Stimulated activated naive CD8-positive, alpha-beta T cell treated with anti-CD3 and anti-CD28 coated beads, Interleukin-15, amount 100 ng/mL, for 72 hours (primary cell): ENCODE measurements at regions not wholly inside any gene's neighbourhood (a gene's known extent, or its start where the extent isn't known, plus 50 kb on each side); places are given as distances from the start of the nearest gene placed in this dataset.

Experiments
- ATAC-seq: fragments of 150-1000 bp; cut with Tn5 transposase; 2 replicates; pipeline ENCODE4 v1.10.0; 2021; ENCODE audit warnings: mild to moderate bottlenecking, moderate library complexity
- DNase-seq, 2 donors: peaks; one replicate each; pipeline ENCODE4 v3.0.0; 2021 to 2022
- H3K27ac Mint-ChIP-seq, 2 donors: one replicate each; pipeline ENCODE4 v1.8.0; 2022; ENCODE audit warnings: mild to moderate bottlenecking in 2 of 2, mixed read lengths in 2 of 2, moderate library complexity in 2 of 2
- H3K27me3 Mint-ChIP-seq: one replicate; pipeline ENCODE4 v1.8.0; 2022; ENCODE audit warnings: mixed read lengths
- H3K4me1 Mint-ChIP-seq: one replicate; pipeline ENCODE4 v1.8.0; 2022; ENCODE audit warnings: mild to moderate bottlenecking, mixed read lengths
- H3K4me3 Mint-ChIP-seq, 2 donors: one replicate each; pipeline ENCODE4 v1.8.0; 2022; ENCODE audit warnings: mild to moderate bottlenecking in 2 of 2, mixed read lengths in 2 of 2, moderate library complexity in 1 of 2
- H3K9me3 Mint-ChIP-seq, 2 donors: one replicate each; pipeline ENCODE4 v1.8.0; 2022; ENCODE audit warnings: mixed read lengths in 2 of 2

GRCh38 chr2:183375821-183376220 is 251.6 kb downstream of the NUP35 start:
- H3K9me3 Mint-ChIP-seq, result no peaks in the 10 kb centered on the region
- no peak overlapping the region for H3K4me3 Mint-ChIP-seq
- H3K4me1 Mint-ChIP-seq, result no peaks in the 10 kb centered on the region
- H3K27me3 Mint-ChIP-seq, result no peaks in the 10 kb centered on the region
- no peak overlapping the region for H3K27ac Mint-ChIP-seq
- no peak for DNase-seq
- no peak for ATAC-seq

DNA sequence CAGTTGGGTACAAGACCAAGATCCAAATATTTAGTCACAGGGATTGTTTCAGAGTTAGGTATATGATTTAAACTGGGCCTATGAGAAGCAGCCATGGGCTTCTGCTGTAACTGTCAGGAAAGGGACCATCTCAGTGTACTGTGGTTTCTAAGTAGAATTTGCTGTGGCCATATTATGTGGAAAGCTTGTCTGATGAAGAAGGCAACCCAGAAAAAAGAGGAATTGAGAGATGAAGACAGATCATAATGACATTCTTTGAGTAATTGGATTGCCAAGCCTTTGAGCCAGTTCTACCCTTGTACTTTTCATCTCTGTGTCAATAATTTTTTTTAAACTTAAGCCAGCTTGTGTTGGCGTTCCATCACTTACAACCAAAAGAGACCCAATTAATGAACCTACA is 259.6 kb downstream of the NUP35 start:
- H3K4me1 Mint-ChIP-seq, result no peaks in the 10 kb centered on the region
- H3K9me3 Mint-ChIP-seq, result peaks cover 17 to 24% of the 10 kb centered on the region in 2 donors
- H3K4me3 Mint-ChIP-seq, result no peak overlapping the region
- no peak overlapping the region for H3K27ac Mint-ChIP-seq
- no peak for DNase-seq
- no peaks in the 10 kb centered on the region for H3K27me3 Mint-ChIP-seq
- ATAC-seq, result no peak

DNA sequence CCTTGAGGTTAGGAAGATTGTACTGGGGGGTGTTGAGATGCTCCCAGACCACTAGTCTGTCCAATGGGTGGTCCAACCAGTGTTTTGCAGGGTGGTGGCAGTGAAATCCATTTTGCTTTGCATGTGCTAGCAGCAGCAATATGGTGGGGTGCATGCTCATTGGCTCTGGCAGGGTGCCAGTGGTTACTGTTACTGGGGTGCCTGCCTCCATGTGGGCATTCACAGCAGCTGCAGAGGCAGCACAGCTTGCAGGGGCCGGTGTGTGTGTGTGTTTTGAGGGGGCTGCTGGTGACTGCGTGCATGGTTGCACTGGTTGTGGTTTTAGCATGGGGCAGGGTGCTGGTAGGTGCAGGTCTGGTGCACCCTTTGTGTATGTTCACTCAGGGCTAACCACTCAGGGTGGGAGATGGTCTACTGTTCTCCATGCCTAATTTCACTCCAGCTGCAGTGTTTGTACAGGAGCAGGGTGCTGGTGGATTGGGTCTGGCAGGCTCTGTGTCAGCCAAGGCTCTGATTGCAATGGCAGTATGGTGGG is 265.4 kb downstream of the NUP35 start:
- Mint-ChIP-seq H3K27me3 (no peaks in the 10 kb centered on the region), H3K4me1 (no peaks in the 10 kb centered on the region), H3K4me3 (no peak overlapping the region), H3K27ac (no peak overlapping the region), H3K9me3 (peaks cover 38 to 44% of the 10 kb centered on the region in 2 donors)
- DNase-seq (no peak), ATAC-seq (peak; percentile 9)

DNA sequence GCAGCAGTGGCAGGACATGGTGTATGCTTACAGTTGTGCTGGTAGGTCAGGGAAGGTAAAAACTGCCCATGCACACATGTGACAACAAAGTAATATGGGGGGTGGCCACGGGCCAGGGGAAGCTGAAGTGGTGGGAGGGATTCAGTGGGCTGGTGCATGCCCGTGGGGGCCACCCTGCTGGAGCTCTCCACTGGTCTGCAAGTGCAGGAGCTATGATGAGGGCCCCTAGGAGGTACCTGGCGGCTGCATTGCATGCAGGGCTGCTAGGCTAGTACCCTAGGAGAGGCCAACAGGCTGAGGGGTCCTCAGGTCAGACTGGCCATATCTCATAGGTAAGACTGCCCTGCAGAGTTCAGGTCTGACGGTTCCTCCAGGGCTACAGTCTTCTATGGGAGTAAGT is 265.9 kb downstream of the NUP35 start:
- Mint-ChIP-seq H3K4me1 (no peaks in the 10 kb centered on the region), H3K27ac (no peak overlapping the region), H3K4me3 (no peak overlapping the region), H3K27me3 (no peaks in the 10 kb centered on the region), H3K9me3 (peaks cover 42 to 49% of the 10 kb centered on the region in 2 donors)
- DNase-seq (no peak), ATAC-seq (peak; percentile 20)

DNA sequence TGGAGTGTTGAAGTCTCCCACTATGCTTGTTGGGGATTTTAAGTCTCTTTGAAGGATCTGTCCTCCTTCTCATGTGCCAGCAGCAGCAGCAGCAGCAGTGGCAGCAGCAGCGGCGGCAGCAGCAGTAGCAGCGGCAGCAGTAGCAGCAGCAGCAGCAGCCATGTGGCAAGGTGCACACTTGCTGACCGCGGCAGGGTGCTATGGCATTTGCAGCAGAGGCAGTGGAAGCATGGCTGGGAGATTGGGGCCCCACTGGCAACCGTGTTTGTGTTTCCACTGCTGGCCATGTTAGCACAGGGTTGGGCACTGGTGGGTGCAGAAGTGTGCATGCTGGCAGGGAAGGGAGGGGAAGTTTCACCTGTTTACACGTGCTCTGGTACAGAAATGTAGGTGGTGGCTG is 280.1 kb downstream of the NUP35 start:
- H3K4me3 Mint-ChIP-seq, result no peak overlapping the region
- no peak overlapping the region for H3K27ac Mint-ChIP-seq

GRCh38 chr2:183408562-183408961 is 284.3 kb downstream of the NUP35 start:
- DNase-seq (no peak), ATAC-seq (no peak)
- H3K4me1 Mint-ChIP-seq, result no peaks in the 10 kb centered on the region
- peaks cover 27 to 30% of the 10 kb centered on the region in 2 donors for H3K9me3 Mint-ChIP-seq
- no peaks in the 10 kb centered on the region for H3K27me3 Mint-ChIP-seq
- no peak overlapping the region for H3K27ac Mint-ChIP-seq
- no peak overlapping the region for H3K4me3 Mint-ChIP-seq

More for the DNA sequence above, 280.1 kb downstream of the NUP35 start:
- Mint-ChIP-seq H3K27me3 (no peaks in the 10 kb centered on the region), H3K9me3 (peaks cover 19 to 26% of the 10 kb centered on the region in 2 donors), H3K4me1 (no peaks in the 10 kb centered on the region)
- DNase-seq (no peak), ATAC-seq (no peak)

DNA sequence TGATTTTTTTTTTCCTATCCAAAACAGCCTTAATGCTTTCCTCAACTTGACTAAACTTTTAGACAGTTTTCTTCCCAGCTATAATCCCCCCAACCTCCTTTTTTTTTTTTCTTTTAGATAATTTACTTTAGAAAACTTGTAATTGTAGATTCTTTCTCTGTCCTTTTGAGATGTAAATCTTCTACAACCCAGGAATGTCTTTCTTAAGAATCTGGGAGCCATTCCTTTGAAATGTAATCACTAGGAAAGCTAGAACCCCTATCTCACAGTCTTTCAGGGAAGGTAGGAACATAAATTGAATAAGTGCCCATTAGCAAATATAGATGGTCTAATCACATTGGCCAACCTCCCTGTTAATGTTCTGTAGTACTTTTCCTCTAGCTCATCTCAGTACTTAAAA is 285.4 kb downstream of the NUP35 start:
- Mint-ChIP-seq H3K27me3 (no peaks in the 10 kb centered on the region), H3K9me3 (peaks cover 16 to 19% of the 10 kb centered on the region in 2 donors), H3K4me1 (no peaks in the 10 kb centered on the region), H3K4me3 (no peak overlapping the region), H3K27ac (no peak overlapping the region)
- DNase-seq, result no peak
- no peak for ATAC-seq

- no peak for ATAC-seq
- Mint-ChIP-seq H3K27ac (peak overlapping the region in 1 of 2 donors; percentile 13), H3K4me3 (no peak overlapping the region), H3K27me3 (no peaks in the 10 kb centered on the region), H3K4me1 (no peaks in the 10 kb centered on the region), H3K9me3 (peaks cover 12 to 15% of the 10 kb centered on the region in 2 donors)
- no peak for DNase-seq
Measured at GRCh38 chr2:183416753-183417152, 292.5 kb downstream of the NUP35 start.

GRCh38 chr2:183426825-183427224 is 302.6 kb downstream of the NUP35 start:
- Mint-ChIP-seq H3K9me3 (peaks cover 27 to 36% of the 10 kb centered on the region in 2 donors), H3K27me3 (no peaks in the 10 kb centered on the region), H3K4me1 (no peaks in the 10 kb centered on the region), H3K27ac (no peak overlapping the region), H3K4me3 (no peak overlapping the region)
- ATAC-seq (no peak), DNase-seq (no peak)

DNA sequence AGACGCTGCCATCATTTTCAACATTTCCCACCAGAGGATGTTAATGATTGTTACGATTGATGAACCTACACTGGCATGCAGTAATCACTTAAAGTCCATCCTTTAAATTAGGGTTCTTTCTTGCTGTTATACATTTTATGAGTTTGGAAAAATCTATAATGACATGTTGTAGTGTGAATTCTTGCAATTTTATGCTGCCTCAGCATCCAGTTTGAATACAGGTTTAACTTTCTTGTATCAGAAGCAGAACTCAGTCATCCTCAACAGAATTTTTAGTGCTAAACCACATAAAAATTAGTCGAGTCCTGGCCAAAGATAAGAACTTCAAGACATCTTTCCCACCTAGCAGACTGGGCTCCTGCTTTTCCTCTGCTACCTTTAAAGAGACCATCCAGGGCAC is 303.3 kb downstream of the NUP35 start:
- DNase-seq (no peak), ATAC-seq (no peak)
- H3K9me3 Mint-ChIP-seq, result peaks cover 21 to 36% of the 10 kb centered on the region in 2 donors
- no peaks in the 10 kb centered on the region for H3K27me3 Mint-ChIP-seq
- no peak overlapping the region for H3K4me3 Mint-ChIP-seq
- H3K27ac Mint-ChIP-seq, result no peak overlapping the region
- no peaks in the 10 kb centered on the region for H3K4me1 Mint-ChIP-seq

- Mint-ChIP-seq H3K27me3 (no peaks in the 10 kb centered on the region), H3K4me1 (no peaks in the 10 kb centered on the region), H3K4me3 (no peak overlapping the region), H3K9me3 (peaks cover 13 to 30% of the 10 kb centered on the region in 2 donors), H3K27ac (no peak overlapping the region)
- no peak for ATAC-seq
- no peak for DNase-seq
Measured at GRCh38 chr2:183428881-183429280, 304.6 kb downstream of the NUP35 start.

DNA sequence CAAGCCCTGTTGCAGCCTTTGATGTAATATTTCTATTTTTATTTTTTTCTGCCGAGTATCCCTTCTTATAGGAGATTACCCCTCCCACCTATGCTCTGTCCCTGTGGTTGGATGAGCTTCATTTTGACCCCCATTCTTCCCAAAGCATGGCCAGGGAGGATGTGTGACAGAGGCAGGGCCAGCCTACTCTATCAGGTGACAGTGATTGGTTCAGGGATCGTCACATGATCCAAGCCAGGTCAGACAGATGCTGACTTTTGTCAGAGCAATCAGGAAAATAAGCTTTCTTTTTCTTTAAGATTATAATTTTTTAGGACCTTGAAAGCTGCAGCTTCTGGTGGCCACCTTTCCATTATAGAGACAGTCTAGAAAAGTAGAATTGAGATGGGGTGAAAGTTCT is 314.3 kb downstream of the NUP35 start:
- H3K27ac Mint-ChIP-seq, result no peak overlapping the region
- DNase-seq (no peak), ATAC-seq (no peak)
- no peaks in the 10 kb centered on the region for H3K4me1 Mint-ChIP-seq
- no peaks in the 10 kb centered on the region for H3K27me3 Mint-ChIP-seq
- H3K9me3 Mint-ChIP-seq, result peaks cover 6 to 12% of the 10 kb centered on the region in 2 donors
- no peak overlapping the region for H3K4me3 Mint-ChIP-seq

- Mint-ChIP-seq H3K9me3 (peaks cover 10 to 17% of the 10 kb centered on the region in 2 donors), H3K4me1 (no peaks in the 10 kb centered on the region), H3K27ac (no peak overlapping the region), H3K27me3 (no peaks in the 10 kb centered on the region), H3K4me3 (no peak overlapping the region)
- DNase-seq (no peak), ATAC-seq (no peak)
Measured at GRCh38 chr2:183455056-183455455, 330.8 kb downstream of the NUP35 start.

- Mint-ChIP-seq H3K4me1 (no peaks in the 10 kb centered on the region), H3K9me3 (peaks cover 10% of the 10 kb centered on the region in 2 donors), H3K4me3 (no peak overlapping the region), H3K27ac (no peak overlapping the region), H3K27me3 (no peaks in the 10 kb centered on the region)
- no peak for DNase-seq
- no peak for ATAC-seq
Measured at GRCh38 chr2:183456177-183456576, 331.9 kb downstream of the NUP35 start.

- Mint-ChIP-seq H3K27me3 (no peaks in the 10 kb centered on the region), H3K27ac (no peak overlapping the region), H3K4me1 (no peaks in the 10 kb centered on the region), H3K4me3 (no peak overlapping the region), H3K9me3 (peaks cover 5 to 13% of the 10 kb centered on the region in 2 donors)
- ATAC-seq, result no peak
- DNase-seq, result no peak
Measured at GRCh38 chr2:183458460-183458859, 334.2 kb downstream of the NUP35 start.

GRCh38 chr2:183459466-183459865 is 335.2 kb downstream of the NUP35 start:
- no peak overlapping the region for H3K4me3 Mint-ChIP-seq
- no peaks in the 10 kb centered on the region for H3K4me1 Mint-ChIP-seq
- H3K27me3 Mint-ChIP-seq, result no peaks in the 10 kb centered on the region
- no peak for ATAC-seq
- no peak for DNase-seq
- H3K9me3 Mint-ChIP-seq, result peaks cover 5 to 13% of the 10 kb centered on the region in 2 donors
- no peak overlapping the region for H3K27ac Mint-ChIP-seq

DNA sequence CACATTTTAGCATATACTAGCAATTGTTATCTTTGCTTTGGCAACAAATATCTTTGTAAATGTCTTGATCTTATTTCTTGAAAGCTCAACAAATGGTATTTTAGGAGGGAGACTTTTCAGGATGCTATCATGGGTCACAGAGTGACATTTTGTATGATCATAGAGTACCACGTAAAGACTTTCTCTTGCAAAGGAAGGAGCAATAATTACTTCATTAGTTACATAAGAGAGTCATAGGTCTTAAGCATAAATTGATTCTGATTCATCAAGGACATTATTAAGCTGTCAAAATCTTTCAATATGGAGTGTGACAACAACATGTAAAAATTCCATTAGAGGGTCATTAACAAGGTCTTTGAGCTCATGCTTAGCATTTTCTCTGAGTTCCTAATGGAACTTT is 339.6 kb downstream of the NUP35 start:
- DNase-seq, result no peak
- Mint-ChIP-seq H3K4me3 (no peak overlapping the region), H3K9me3 (peaks cover 5 to 10% of the 10 kb centered on the region in 2 donors), H3K4me1 (no peaks in the 10 kb centered on the region), H3K27me3 (no peaks in the 10 kb centered on the region), H3K27ac (no peak overlapping the region)
- ATAC-seq, result no peak
